ENCODE measurements at regions not wholly inside any gene's neighbourhood (a gene's known extent, or its start where the extent isn't known, plus 50 kb on each side); places are given as distances from the start of the nearest gene placed in this dataset.
"Not testable (repeated sequence)": the region's sequence is repeated elsewhere in the genome, so short reads cannot be mapped to it uniquely, and the experiment has no call there.

DNA sequence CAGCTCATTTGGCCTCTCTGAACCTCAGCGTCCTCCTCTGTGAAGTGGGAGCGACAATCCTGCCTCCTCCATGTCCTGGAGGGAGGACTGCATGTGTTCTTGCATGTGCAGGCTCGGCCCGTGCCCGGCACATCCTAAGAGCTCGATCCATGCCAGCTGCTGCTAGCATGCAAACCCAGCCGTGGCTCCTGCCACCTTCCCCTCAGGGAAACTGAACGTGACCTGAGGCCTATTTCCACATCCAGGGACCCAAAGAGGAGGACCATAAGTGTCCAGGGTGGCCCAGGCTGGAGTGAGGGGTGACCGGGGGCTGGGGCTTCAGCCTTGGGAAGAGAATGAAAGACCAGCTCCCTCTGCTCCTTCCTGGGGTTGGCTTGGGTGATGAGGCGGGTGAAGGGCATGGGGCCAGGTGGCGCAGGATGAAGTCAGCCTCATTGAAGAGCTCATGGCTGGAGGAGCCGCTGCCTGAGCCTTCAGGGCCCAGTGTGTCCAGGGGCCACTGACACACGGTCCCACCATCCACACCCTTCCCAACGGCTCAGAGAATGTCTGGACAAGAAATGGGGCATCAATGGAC is 115.7 kb upstream of the AKAP13 start:
- DNase-seq: not testable (repeated sequence)

DNA sequence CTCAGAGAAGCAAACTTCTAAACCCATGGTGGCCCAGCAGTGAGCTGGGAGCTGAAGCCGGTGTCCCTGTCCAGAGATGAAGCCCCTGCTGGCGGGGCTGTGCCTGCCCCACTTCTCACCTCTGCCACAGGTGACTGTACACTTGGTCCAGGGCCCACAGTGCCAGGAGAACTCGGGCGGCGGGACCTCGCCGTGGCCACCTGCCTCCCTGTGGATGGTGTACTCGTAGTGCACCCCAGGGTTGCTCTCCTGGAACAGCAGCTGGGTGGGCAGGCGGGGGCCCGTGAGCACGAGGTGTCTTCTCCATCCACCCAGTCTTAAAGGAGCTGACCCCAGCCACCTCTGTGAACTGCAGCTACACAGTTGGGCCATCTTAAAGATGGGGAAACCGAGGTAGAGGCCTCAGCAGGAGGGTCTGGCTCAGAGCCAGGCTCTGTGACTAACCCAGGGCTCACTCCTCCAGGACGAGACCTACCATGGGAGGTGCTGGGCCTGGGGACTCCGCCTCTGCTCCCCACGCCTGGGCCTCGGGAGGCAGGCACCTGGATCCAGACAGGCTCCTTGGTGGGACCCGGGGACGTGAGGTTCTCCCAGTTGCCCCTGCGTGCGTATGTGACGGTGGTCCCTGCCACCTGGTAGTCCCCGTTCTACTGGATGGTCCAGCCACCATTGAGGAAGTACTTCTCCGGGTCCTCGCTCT is 113.1 kb upstream of the AKAP13 start:
- not testable (repeated sequence) for DNase-seq

DNA sequence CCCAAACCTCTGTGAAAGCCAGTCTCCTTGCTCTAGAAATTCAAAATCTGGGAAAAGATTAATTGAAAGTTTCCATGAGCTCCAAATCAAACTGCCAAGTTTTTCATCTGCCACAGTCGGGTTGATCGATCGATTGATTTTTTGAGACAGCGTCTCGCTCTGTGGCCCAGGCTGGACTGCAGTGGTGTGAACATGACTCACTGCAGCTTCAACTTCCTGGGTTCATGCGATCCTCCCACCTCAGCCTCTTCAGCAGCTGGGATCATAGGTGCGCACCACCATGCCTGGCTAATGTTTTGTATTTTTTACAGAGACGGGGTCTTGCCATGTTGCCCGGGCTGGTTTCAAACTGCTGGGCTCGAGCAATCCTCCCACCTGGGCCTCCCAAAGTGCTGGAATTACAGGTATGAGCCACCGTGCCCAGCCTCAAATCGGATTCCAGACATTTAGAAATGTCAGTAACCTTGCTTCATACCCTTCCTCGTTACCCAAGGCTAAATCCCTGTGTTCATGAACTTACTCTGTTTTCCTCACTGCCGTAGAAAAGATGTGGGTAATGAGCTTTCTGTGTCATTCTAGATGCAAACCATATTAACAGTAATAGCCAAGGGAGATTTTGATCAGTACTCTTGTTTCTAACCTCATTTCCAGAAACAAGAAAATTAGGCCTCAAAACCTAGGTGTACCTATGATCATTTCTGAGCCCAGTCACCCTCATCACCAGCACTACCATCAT is 105.9 kb upstream of the AKAP13 start:
- DNase-seq: no peak

DNA sequence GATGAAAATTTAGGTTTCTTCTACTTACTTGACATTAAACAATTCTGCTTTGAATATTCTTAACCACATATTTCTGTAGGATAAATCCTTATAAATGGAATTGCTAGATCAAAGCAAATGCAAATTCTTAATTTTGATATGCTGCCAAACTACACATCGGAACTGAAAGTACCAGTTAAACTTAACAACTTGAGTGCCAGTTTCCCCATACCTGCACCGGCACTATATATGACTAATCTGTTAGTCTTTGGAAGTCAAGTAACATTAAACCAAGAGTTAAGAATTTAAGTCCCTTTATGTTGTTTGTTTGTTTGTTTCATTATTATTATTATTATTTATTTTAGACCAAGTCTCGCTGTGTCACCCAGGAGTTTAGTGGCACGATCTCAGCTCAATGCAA is 103.9 kb upstream of the AKAP13 start:
- DNase-seq: no peak

DNA sequence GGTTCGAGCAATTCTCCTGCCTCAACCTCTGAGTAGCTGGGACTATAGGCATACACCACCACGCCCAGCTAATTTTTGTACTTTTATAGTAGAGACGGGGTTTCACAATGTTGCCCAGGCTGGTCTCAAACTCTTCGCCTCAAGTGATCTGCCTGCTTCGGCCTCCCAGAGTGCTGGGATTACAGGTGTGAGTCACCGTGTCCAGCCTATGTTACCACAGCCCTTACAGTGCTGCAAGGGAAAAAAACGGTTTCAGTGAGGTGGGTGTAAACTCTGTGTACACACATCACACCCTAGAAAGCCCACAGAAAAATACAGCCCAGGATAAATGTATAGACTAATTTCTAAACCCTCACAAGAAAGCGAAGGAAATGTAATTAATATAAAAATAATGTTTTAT is 103.5 kb upstream of the AKAP13 start:
- no peak for DNase-seq

DNA sequence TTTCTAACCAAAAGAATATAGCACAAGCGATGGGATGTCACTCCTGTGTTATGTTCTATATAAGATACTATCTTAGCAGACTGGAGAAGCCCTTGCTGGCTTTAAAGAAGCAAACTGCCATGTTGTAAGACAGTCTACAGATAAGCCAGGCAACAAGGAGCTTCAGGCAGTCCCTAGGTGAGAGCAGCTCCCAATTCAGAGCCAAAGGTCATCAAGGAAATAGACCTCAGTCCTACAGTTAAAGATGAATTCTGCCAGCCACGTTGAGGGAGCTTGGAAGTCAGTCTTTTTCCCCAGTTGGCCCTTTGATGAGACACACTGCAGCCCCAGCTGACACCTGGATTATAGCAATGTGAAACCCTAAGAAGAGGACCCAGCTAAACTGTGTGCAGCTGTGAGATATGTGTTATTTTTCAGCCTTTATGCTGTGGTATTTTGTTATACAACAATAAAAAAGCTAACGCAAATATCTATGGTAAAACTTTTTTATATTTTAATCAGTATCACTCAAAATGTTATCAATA is 102.5 kb upstream of the AKAP13 start:
- DNase-seq: no peak

DNA sequence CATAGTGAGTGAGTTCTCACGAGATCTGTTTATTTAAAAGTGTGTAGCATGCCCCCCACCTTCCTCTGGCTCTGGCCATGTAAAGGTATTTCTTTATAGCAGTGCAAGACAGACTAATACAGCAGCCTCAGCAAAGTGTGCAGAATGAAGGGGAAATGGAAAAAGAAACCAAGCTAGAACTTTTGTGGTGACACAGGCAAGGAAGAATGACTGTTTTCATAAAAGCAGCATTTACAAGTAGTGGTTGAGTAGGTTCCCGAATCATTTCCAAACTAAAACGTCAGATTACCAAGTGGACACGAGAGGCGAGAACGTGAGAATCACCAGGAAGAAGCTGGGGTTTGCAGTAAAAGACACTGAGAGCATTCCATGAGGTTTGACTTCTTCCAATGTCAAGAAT is 100.2 kb upstream of the AKAP13 start:
- DNase-seq: no peak

DNA sequence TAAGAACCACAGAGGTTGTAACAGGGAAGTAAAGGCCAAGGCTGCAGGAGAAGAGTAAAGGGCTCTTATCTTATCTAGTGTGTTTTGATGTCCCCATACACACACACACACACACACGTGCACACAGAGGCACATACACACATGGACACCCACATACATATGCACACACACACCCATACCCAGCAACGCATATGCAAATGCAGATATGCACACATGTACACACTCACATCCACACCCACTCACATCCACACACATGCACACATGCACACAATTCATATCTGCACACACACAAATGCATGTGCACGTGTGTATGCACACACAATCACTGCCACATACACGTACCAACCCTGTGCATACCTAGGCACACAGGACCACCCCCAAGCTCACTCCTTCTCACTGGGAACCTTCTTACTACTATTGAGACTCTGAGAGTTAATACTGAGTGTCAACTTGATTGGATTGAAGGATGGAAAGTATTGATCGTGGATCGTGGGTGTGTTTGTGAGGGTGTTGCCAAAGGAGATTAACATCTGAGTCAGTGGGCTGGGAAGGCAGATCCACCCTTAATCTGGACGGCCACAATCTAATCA is 99.0 kb upstream of the AKAP13 start:
- no peak for DNase-seq

DNA sequence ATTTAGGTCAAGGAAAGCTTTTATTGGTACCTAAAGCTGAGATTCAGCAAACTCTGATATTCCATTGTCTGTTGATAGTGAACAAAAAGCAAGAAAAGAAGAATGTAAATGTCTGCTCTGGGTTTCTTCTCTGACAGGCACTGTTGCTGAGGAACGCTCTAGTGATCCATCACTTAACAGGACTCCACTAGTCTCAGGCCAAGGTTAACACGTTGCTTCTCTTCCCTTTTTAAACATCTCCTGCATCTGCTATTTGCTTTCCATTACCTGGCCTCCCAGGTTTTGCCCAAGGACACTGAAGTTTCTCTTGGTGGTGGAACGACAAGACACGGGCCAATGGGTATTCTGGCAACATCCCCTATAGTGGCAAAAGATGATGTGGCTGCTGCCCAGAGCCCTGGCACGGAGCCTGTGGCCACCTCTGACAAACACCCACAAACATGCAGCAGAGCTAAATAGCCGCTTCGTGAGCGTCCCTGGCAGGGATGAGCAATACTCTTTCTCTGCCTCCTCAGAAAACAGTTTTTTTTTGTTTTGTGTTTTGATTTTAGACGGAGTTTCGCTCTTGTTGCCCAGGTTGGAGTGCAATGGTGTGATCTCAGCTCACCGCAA is 97.8 kb upstream of the AKAP13 start:
- no peak for DNase-seq

DNA sequence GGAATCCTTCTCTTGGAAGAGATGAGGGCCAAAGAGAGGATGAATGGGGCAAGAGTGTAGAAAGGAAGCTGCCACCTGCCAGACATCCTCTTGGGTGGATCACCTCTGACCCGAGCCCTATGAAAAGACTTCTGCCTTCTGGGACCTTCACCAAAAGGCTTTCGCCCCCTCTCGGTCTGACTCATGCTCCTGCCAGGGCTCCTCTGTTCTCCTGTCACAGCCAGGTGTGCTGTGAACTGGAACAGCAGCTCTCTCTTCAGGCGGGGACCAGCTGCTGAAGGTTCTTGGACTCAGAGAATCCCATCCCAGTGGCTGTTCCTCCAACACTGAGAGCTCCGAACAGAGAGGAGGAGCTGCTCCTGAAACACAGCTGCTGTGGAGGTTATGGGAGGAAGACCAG is 96.6 kb upstream of the AKAP13 start:
- not testable (repeated sequence) for DNase-seq

DNA sequence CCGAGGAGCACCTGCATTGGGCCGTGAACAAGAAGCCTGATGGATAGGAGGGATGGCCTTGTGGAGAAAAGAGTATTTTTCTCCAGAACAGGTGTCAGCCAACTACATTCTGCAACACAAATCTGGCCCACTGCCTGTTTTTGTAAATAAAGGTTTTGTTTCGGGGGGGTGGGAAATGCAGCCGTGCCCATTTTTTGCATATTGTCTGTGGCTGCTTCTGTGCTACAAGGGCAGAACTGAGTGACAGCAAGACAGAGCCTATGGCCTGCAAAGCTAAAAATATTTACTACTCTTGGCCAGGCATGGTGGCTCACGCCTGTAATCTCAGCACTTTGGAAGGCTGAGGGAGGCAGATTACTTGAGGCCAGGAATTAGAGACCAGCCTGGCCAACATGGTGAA is 95.9 kb upstream of the AKAP13 start:
- no peak for DNase-seq

DNA sequence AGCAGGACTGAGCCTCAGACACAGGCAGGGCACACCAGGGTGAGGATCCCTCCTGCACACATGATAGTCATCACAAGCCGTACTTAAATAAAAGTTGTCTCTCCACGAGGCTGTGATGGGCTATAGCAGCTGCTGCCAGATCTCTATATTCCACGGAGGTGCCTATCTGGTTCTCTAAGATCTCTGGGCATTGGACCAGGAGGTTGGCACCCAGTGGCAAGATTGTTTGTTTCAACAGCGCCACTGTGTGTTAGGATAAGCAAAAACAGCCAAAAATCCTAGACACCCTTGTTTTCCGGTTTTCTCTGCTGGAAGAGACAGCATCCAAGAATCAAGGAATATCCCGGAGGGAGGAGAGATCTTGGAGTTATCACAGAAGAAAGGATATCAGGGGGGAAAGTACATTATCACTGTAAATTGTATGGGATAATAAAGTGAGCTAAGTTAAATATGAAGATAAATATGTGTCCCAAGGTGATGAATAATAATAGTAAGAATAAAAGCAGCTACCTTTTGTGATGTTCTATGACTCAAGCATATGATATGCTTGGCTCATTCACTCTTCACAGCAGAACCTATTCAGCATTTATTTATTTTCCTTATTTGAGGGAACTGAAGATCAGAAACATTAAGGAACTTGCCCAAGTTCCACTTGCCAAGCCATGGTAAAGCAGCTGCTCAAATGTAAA is 90.6 kb upstream of the AKAP13 start:
- DNase-seq: peak; percentile 27 to 49 (median 46)

DNA sequence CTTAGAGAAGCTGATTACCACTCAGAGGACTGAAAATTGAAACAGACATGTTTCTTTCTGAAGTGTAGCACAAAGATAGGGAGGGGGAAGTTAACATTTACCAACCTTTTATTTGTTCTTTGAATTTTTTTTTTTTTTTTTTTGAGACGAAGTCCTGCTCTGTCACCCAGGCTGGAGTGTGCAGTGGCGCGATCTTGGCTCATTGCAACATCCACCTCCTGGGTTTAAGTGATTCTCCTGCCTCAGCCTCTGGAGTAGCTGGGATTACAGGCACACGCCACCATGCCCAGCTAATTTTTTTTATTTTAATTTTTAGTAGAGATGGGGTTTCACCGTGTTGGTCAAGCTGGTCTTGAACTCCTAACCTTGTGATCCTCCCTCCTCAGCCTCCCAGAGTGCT is 87.8 kb upstream of the AKAP13 start:
- not testable (repeated sequence) for DNase-seq

DNA sequence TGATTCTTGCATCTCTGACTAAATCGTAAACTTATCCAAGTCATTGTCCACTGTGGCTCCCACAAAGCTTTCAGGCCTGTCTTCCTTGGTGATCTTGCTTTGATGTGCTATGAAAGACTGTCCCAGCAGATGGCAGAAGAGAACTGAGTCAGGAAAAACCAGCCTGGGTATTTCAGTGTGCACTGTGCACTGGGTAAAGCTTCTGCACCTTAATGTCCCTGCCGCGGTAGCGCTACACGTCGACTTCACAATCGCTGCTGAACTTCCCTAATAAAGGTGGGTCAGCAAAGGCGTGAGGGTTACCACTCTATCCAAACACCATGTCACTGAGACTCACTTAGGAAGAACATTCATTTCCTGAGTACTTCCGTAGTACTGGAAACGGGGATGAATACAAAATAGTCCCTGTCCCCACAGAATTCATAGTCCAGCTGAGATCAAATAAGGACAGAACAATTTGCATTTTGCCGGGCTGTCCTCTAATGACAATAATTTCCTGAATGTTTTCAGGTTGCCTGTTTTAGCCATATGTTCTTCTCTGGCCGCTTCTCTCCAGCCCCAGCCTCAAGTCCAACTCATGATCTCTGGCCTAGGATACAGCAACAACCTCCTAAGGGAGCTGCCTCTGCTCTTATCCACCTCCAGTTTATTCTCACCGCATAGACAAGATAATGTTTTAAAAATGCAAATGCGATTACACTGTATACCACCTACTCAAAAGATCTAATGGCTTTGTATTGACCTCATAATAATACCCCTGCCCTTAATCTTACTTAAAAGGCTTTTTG is 83.6 kb upstream of the AKAP13 start:
- peak; percentile 73 to 81 (median 78) for DNase-seq

DNA sequence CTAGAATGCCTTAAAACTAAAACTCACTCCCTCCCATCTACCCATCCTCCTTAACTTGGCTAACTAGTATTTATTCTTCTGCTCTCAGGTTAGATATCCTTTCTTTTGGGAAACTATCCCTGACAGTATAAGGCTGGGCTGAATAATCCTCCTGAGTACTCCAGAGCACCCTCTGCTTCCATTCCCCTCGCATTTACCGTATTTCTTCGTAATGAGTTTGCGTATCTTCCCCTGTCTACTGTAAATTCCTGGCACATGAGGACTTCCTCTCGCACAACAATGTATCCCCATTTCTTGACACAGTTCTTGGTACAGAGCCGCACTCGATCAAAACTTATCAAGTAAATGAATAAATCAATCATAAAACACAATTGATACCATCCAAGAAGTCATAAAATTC is 82.9 kb upstream of the AKAP13 start:
- no peak for DNase-seq

DNA sequence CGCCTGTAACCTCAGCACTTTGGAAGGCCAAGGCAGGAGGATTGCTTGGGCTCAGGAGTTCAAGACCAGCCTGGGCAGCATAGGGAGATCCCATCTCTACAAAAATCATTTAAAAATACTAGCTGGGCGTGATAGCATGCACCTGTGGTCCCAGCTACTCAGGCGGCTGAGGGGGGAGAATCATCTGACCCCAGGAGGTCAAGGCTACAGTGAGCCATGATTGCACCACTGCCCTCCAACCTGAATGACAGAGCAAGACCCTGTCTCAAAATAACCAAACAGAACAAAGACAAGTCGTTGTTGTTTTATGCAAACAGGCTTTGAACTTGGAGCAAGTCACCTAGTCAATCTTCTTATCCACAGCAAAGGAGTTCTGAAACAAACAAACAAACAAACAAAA is 82.0 kb upstream of the AKAP13 start:
- no peak for DNase-seq

DNA sequence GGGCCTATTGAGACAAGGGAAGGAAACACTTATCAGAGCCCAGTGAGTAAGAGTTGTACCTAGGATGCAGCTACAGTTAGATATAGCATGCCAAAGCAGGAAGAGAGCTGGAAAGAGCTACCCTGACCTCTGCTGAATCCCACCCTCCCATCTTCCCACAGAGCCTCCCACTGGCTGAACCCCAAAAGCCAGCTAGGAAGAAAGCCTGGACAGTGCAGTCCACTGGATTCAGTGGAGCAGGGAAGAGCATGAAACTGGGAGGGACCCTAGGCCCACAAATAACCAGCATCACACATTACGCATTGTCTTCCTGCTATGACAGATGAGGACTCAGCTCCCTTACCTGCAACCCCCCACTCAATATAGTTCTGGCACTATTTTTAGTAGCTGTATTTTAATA is 81.5 kb upstream of the AKAP13 start:
- no peak for DNase-seq

DNA sequence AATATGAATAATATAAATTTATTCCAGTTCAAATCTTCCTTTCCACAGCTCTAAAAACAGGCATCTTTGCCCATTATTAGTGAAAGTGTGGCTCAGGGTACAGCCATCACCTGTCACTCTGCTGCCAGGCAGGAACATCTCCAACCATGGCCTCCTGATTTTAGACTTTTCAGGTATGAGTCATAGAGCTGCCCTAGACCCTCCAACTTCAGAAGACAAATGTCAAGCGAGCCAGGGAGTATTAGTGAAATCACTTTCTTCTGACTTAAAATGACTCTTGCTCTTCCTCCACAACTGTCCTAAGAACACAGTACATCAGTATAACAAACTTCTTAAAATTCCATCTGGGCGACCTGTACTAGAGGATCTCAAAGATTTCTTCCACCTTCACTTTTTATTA is 78.1 kb upstream of the AKAP13 start:
- no peak for DNase-seq

DNA sequence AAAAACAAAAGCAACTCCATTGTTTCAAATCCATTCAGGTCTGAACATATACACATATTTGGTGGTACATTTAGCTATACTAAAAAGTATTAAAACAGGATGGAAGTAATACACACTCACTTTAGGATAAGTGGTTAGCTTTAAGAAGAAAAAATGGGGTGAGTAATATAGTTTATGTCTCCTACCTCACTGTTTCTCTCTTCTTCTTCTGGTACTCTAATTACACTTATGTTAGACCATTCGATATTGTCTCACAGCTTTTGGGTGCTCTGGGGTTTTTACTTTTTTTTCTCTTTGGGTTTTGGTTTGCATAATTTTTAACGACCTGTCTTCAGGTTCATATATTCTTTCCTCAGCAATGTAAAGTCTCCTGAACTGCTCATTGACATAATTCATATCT is 75.4 kb upstream of the AKAP13 start:
- DNase-seq: no peak

DNA sequence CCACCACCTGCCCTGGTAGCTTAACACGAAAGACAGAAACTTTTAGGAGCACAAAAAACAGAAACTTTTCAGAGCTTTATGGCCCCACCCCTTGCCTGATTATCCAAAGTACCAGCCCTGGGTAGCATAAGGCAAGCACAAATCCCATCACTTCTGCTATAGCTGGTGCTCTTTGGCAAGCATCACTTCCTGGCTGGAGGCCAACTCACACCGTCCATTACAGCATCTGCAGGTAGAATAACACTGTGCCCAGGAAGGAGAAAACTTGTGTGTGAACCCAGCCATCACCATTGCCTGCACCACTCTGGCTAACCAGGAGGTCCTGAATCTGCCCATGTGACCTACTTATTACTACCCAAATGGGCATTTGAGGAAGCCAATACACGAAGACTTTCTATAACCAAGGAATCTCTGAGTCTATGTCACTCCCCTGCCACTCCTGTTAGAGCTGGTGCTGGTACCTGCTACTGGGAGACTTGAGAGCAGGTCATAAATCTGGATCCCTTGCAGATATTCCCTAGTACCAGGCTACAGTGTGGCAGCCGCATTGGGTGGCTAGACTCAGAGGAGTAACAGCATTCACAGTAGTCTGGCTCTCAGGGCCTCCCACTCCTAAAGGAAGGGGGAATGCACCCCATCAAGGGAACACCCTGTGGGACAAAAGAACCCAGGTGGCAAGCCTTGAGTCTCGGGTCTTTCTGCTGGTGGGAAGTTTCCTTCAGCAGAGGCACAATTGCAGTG is 73.3 kb upstream of the AKAP13 start:
- no peak for DNase-seq

DNA sequence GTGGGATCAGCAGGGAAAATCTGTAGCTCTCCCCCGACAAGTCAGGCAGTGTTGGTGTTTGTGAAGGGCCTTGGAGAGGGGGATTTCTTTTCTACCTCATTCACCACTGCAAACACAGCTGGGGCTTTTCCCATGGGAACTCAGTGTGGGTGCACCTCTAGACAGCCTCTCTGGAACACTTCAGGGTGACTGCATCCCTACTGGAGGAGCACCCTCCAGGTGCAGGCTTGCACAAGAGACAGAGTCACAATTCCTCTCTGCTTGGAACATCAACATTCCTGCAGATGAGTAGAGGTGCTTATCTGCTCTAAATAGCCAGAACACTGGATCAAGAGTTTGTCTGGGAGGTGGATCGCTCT is 72.7 kb upstream of the AKAP13 start:
- DNase-seq: no peak
